ENCODE measurements at regions not wholly inside any gene's neighbourhood (a gene's known extent, or its start where the extent isn't known, plus 50 kb on each side); places are given as distances from the start of the nearest gene placed in this dataset.

GRCh38 chr12:68501226-68501625 lies 109.5 kb upstream of the RAP1B start:
- TF ChIP-seq, protein P1, sequence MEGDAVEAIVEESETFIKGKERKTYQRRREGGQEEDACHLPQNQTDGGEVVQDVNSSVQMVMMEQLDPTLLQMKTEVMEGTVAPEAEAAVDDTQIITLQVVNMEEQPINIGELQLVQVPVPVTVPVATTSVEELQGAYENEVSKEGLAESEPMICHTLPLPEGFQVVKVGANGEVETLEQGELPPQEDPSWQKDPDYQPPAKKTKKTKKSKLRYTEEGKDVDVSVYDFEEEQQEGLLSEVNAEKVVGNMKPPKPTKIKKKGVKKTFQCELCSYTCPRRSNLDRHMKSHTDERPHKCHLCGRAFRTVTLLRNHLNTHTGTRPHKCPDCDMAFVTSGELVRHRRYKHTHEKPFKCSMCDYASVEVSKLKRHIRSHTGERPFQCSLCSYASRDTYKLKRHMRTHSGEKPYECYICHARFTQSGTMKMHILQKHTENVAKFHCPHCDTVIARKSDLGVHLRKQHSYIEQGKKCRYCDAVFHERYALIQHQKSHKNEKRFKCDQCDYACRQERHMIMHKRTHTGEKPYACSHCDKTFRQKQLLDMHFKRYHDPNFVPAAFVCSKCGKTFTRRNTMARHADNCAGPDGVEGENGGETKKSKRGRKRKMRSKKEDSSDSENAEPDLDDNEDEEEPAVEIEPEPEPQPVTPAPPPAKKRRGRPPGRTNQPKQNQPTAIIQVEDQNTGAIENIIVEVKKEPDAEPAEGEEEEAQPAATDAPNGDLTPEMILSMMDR (IDR thresholded peaks at IDR 0.05; ENCODE audit: insufficient read depth, low read length), result no peak
- no peak for TF ChIP-seq POLR2AphosphoS5 (IDR thresholded peaks at IDR 0.05; ENCODE audit: low read depth)
- no peak for TF ChIP-seq GABPA (IDR thresholded peaks at IDR 0.05; ENCODE audit: low read depth)
- TF ChIP-seq REST (IDR thresholded peaks at IDR 0.05; ENCODE audit: insufficient replicate concordance, low read depth), result no peak
